ENCODE measurements at regions not wholly inside any gene's neighbourhood (a gene's known extent, or its start where the extent isn't known, plus 50 kb on each side); places are given as distances from the start of the nearest gene placed in this dataset.

DNA sequence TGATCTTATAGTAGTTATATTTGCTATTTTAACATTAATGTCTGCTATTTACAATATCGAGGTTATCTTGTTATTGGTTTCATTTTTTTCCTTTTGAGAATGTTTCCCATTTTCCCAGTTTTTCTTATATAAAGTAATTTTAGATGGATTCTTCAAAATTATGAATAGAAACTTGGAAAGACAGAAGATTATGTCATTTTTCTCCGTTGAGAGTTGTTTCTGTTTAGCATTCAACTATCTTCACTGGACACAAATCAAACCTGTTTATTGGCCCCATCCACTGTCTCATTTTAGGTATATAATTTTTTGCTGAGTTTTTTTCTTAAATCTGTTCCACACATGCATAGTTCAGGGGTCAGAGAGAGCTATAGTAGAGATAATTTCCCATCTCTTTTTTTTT lies 1430.9 kb upstream of the MIR17HG start:
- Histone ChIP-seq H3K4me1 (no peaks in the 10 kb centered on the region), H3K9me3 (no peaks in the 10 kb centered on the region), H3K4me3 (no peak overlapping the region), H3K27me3 (no peaks in the 10 kb centered on the region), H3K27ac (no peak overlapping the region), H3K36me3 (no peaks in the 10 kb centered on the region)
- intact Hi-C loops (cut with DNase I) = no loop called here
- DNase-seq (ENCODE audit: low spot score in 2 of 2) = no peak
- TF ChIP-seq, protein P1, sequence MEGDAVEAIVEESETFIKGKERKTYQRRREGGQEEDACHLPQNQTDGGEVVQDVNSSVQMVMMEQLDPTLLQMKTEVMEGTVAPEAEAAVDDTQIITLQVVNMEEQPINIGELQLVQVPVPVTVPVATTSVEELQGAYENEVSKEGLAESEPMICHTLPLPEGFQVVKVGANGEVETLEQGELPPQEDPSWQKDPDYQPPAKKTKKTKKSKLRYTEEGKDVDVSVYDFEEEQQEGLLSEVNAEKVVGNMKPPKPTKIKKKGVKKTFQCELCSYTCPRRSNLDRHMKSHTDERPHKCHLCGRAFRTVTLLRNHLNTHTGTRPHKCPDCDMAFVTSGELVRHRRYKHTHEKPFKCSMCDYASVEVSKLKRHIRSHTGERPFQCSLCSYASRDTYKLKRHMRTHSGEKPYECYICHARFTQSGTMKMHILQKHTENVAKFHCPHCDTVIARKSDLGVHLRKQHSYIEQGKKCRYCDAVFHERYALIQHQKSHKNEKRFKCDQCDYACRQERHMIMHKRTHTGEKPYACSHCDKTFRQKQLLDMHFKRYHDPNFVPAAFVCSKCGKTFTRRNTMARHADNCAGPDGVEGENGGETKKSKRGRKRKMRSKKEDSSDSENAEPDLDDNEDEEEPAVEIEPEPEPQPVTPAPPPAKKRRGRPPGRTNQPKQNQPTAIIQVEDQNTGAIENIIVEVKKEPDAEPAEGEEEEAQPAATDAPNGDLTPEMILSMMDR (IDR thresholded peaks at IDR 0.05) = no peak

DNA sequence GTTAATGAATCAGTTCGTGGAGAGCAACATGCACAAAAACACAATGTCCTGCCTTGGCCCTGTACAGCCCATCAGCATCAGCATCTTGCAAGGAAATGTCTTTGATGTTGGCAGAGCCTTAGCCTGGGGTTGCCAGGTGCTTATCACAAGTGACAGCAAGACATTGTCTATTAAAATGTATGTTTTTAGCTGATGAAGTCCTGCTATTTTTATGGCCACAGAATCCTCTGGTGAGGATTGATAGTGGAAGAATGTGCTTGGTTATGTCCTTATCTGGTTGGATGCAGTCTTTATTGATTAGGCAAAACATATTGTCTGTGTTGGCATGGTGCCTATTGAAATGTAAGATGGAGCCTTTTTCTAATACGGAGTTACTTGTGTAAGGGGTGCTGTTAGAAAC lies 1427.0 kb upstream of the MIR17HG start:
- no peak for DNase-seq (ENCODE audit: low spot score in 2 of 2)
- H3K27ac ChIP-seq = no peak overlapping the region
- intact Hi-C loops (cut with DNase I) = no loop called here

DNA sequence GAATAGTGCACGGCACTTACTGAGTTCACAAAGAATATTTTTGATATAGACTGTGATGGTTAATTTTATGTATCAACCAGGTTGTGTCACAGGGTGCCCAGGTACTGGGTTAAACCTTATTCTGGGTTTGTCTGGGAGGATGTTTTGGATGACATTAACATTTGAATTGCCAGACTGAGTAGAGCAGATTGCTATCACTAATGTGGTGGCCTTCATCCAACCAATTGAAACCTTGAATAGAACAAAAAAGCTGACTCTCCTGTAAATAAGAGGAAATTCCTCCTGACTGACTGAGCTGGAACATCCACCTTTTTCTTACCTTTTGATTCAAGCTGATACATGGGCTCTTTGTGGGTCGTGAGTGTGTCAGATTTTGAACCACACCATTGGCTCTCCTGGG lies 1424.4 kb upstream of the MIR17HG start:
- no peak overlapping the region for H3K27ac ChIP-seq
- no peak overlapping the region for H3K4me3 ChIP-seq
- H3K9me3 ChIP-seq = no peaks in the 10 kb centered on the region
- no peaks in the 10 kb centered on the region for H3K27me3 ChIP-seq
- DNase-seq (ENCODE audit: low spot score in 2 of 2) = no peak
- intact Hi-C loops (cut with DNase I) = no loop called here
- no peaks in the 10 kb centered on the region for H3K4me1 ChIP-seq
- no peaks in the 10 kb centered on the region for H3K36me3 ChIP-seq
- TF ChIP-seq, protein P1 (IDR thresholded peaks at IDR 0.05) = no peak

More for the DNA sequence above, 1427.0 kb upstream of the MIR17HG start:
- TF ChIP-seq, protein P1 (IDR thresholded peaks at IDR 0.05) = no peak
- no peaks in the 10 kb centered on the region for H3K4me1 ChIP-seq
- no peaks in the 10 kb centered on the region for H3K27me3 ChIP-seq
- no peaks in the 10 kb centered on the region for H3K36me3 ChIP-seq
- H3K4me3 ChIP-seq = no peak overlapping the region
- H3K9me3 ChIP-seq = no peaks in the 10 kb centered on the region

DNA sequence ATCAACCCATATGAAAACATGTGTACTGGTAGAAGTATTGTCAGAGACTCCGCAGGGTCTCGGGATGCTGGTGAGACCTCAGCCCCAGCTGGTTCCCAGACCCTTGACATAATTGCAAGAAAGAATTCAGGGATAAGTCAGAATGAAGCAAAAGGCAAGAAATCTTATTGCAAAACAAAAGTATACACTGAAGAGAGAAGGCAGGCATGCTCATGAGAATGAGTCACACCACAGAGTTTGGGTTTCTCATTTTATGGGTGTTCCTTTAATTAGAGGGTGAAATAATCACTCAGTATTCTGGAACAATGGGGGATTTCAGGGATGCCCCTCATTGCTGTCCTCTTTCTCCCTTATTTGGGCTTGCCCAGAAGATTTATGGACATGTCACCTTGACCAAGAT lies 1423.8 kb upstream of the MIR17HG start:
- Histone ChIP-seq H3K27me3 (no peaks in the 10 kb centered on the region), H3K4me1 (no peaks in the 10 kb centered on the region), H3K4me3 (no peak overlapping the region), H3K9me3 (no peaks in the 10 kb centered on the region), H3K36me3 (no peaks in the 10 kb centered on the region), H3K27ac (no peak overlapping the region)
- intact Hi-C loops (cut with DNase I) = no loop called here
- no peak for DNase-seq (ENCODE audit: low spot score in 2 of 2)
- TF ChIP-seq, protein P1 (IDR thresholded peaks at IDR 0.05) = no peak

DNA sequence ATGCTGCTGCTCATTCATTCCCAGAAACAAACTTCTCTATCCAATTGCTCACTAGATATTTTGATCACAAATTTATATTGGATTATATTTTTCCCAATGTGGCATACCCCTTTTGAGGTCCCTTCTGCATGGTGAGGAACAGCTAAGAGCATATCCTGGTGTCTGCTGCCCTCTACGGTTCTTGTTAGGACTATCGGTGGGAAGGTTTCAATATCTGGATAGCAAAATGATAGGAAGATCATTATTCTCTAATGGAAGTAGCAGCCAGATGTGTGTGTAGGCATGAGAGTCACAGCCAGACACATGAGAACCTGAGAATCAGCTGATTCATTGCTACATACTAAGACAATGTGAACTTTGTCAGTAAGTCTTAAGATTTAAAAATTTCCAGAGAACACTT lies 1422.4 kb upstream of the MIR17HG start:
- no peaks in the 10 kb centered on the region for H3K4me1 ChIP-seq
- no peak overlapping the region for H3K27ac ChIP-seq
- no peak overlapping the region for H3K4me3 ChIP-seq
- intact Hi-C loops (cut with DNase I) = no loop called here
- no peaks in the 10 kb centered on the region for H3K27me3 ChIP-seq
- DNase-seq (ENCODE audit: low spot score in 2 of 2) = no peak
- TF ChIP-seq, protein P1 (IDR thresholded peaks at IDR 0.05) = no peak
- no peaks in the 10 kb centered on the region for H3K9me3 ChIP-seq
- H3K36me3 ChIP-seq = no peaks in the 10 kb centered on the region

DNA sequence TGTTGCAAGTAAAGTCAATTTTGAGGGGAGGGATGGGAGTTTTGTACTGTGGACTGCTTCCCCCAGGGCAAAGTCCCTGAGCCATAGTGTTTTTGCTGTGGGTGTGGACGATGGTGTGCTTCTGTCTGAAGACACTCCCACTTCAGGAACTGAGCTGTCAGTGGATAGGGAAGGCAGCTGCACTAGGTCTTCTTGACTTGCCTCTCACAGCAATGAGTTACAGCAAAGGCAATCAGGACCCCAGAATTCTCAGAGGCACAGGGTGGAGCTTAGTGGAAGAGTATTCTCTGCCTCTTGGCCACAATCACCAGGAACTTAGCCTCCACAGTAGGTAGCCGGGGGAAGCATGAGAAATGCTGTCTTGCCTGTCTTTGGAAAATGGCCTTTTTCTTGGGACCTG lies 1416.6 kb upstream of the MIR17HG start:
- no peak for DNase-seq (ENCODE audit: low spot score in 2 of 2)
- Histone ChIP-seq H3K4me3 (no peak overlapping the region), H3K4me1 (no peaks in the 10 kb centered on the region), H3K36me3 (no peaks in the 10 kb centered on the region), H3K27me3 (no peaks in the 10 kb centered on the region), H3K9me3 (no peaks in the 10 kb centered on the region), H3K27ac (no peak overlapping the region)
- TF ChIP-seq, protein P1 (IDR thresholded peaks at IDR 0.05) = no peak
- intact Hi-C loops (cut with DNase I) = no loop called here
